ENCODE measurements at regions not wholly inside any gene's neighbourhood (a gene's known extent, or its start where the extent isn't known, plus 50 kb on each side); places are given as distances from the start of the nearest gene placed in this dataset.

DNA sequence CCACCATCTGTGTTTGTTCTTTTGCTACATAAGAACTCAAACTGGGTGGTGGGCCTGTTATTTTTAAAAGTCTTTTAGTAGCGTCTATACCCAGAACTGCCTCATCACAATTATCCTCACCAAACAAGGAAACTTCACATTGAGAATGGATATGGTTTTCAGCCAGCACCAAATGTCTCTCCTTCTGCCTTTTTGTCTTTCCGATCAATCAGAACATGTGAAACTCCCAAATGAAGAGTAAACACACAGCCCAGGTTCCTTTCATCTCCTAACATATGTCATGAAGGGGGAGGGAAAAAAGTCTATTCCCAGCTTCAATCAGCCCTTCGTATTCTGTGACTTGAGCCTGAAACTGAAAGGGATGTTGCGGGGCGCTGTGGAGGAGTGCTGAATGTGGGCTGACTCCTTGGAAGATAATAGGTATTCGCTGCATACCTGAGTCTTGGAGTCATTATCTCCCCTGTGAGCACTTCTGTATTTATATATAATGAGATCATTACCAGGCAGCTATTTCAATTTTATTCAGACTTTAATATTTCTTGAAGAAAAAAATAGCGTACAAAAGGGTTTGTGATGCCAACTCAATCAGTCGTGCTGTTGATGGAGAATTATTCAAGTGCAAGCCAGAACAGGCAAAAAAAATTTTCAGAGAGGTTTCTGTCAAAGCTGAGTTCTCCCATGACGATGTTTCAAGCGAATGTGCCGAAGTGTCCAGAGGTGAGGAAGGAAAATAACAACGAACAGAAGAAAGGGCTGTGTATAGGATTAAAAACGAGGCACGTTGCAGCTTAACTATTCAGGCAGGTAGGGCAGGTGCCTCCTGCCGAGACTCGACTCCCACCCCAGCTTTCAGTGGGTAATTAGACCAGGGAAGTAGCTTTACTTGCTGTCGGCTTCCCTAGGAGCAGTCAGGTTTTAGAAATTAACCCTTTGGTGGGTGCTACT lies 163.9 kb upstream of the NOCT start:
- no peak for DNase-seq

DNA sequence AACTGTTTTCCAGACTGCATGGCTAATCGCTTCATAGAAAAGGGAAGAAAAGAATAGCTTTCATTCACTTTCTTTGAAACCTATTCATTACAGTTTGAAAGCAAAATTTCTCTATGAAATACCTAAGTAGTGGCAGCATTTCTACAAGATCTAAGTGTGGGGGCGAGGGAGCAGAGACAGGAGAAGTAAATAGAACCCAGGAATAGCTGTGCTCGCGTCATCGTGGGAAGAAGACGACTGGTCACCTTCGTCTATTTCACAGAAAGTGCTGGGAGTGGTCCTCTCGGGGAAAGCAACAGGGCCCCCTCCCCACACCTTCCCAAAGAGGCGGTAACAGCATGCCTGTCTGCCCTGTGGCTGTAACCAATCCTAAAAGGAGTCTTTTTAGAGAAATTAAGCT lies 169.9 kb upstream of the NOCT start:
- DNase-seq: no peak

DNA sequence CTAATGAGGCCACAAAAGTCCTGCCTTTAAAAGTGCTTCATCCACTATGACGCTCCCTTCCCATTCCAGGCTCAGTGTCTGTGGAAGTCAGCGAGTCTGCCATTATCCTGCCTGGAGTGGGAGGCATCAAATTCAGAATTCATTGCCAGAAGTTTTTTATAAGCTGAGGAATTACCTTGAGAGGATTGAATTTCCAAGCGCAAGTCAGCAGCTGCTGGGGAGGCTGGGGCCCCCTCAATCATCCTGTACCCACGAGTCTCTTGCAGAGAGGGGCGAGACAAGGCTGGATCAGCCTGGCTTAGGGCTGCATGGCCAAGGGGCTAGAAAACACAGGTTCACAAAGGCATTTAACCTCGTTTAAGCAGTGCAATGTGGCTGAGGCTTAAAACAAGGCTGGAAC lies 170.5 kb upstream of the NOCT start:
- DNase-seq: no peak

DNA sequence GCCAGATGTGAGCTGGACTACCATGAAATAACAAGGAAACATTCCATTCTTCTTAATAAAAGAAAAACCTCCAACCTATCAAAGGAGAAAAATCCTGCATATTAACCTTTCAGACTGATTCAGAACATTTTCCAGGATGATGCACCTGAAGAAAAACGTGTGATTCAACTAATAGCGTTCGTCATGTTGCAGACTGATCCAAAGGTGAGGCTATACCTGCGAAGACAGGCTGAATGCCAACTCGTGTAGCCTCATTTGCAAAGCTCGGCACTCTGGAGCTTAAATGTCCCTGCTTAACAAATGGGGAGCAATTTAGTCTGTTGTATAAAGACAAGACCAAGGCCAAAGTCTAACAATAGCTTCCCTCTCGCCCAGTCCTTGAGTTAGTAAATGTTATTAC lies 172.0 kb upstream of the NOCT start:
- no peak for DNase-seq

DNA sequence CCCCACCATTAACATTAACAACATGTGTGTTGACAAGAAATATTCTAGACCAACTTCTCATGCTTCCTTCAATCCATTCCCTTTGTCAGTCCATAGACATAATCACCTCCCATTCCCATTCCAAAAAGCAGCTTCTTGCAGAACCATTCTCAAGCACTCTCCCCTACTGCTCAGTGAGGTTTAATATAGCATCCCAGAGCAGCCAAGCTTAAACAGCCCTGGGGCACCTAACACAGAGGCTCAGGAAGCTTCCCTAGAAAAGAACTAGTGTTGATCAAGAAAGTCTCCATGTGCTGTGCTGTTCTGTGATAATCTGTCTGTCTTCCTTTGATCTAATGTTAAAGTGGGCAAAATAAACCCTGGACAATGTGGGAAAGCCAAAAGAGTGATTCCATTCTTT lies 174.2 kb upstream of the NOCT start:
- no peak for DNase-seq

DNA sequence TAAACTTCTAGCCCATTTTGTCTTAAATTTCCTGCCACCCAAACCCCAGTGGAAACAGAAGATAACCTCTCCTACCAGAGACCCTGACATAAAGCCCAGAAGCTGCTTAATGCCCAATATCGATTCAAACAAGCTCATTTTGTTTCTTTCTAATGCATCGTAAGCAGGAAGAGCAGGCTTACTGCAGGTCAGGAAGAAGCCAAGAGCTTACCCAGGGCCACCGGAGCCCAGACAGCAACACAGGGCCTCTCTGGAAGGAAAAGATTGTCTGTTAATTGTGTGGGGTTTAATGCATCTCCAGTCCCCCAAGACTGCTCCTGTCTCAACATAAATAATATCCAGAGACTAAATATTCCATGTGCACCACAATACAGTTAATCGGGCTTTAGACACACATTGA lies 177.3 kb upstream of the NOCT start:
- DNase-seq: no peak

DNA sequence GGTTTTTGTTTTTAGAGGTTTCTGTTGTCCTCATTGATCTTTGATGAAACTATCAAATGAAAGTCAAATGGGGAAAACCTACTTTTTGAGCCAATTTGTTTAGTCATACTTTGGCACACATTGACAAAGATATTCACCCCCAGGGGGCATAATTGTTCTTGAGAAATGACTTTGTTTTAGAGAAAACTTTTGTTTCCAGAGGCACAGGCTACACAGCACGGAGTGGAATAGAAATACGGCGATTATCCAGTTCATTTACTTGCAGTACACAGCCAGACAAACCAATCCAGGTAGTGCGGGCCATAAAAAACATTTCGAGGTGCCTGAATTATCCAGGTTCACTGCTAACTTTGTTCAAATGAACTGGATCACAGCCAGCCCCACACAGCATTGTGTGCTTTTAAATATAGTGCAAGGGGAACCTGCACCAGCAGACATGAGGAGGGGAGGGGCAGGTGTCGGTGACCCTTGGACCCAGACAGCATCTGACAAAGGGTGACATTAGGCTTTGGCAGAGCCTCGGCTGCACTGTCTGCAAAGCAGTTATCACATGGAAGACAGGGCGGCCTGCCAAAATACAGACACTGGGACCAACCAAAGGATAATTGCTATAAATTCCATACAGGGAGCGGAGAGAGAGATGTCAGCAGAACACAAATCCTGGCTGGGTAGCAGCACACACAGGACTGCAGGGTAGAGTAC lies 179.6 kb upstream of the NOCT start:
- no peak for DNase-seq

DNA sequence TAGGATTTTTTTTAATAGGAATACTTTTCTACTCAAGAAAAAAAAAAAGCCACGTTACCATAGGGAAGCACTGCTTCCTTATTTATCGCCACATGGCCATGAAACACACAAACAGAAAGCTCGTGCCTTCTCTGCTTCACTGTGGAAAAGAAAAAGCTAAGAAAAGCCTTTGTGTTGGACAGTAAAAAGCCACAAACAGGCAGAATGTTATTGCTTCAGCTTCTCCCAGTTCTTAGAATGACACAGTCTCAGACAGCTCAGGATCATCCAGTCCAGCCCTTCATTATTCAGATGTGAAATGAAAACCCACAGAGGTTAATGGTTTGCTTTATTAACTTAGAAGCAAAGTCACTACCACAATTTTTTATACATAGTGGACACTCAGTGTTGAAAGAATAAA lies 181.6 kb upstream of the NOCT start:
- DNase-seq: no peak

DNA sequence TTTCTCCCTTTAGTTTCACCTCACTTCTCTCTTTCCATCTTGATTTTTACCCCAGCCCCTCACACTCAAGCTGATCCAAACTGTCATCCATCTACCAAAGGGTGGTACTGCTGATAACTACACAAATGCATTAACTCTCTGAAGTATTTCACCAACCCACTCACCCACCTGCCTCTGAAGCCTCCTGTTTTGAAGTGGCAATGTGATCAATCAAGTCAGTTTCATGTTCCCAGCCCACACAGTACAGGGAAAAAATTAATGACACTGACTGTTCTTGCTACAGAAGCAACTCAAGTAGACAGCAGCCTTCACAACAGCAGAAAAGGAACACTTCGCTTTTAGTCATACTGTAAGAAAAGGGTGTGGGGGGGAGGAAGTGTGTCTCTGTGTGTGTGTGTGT lies 183.0 kb upstream of the NOCT start:
- DNase-seq: no peak

DNA sequence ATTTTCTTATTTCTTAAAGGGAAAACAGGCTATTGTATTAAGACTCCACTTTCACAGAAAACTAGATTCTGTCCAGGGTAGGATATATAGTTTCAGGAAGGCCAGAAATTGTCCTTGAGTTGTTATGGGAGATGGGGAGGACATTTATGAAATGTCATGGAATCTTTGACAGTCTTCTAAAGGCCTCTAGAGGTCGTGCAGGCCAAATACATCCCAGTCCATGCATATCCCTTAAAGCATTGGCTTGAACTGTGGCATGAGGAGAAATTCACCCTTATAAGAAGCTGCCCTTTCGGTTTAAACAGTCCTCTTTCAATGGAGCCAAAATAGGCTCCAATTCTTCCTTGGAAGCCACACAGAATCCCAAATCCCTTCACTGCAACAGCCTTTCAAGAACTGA lies 183.6 kb upstream of the NOCT start:
- no peak for DNase-seq

DNA sequence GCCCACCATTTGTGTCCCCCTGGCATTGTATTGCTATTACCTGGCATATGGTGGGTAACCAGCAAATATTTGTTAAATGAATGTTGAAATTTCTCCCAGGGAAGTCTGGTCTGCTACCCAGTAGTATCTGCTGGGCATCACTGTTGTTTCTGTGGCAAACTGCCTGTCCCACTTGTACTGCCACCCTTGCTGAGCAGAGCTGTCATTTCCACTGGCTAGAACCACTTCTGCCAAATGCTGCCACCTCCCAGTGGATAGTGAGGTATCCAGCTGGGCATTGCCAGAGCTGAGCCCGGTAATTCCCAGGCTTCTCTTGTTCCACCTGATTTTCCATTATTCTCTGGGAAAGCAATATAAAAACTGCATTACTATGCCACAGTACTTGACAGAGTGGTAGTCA lies 186.7 kb upstream of the NOCT start:
- no peak for DNase-seq

DNA sequence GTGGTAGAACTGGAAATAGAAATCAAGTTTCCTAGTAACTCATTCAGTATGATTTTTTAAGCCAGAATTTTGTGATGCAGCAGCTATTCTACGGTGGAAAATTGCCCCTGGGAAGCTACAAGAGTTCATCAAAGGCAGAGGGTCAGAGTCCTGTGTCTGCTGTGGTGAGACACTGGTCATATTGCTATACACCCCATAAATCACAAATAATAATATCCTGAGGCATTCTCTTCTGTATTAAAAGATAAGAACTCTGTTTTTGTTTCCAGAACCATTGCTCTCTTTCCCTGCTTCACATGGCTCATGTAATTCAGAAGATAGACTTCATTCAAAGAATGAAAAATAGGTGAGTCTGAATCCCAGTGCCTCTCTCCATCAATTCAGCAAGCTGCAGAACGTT lies 188.8 kb upstream of the NOCT start:
- DNase-seq: no peak

DNA sequence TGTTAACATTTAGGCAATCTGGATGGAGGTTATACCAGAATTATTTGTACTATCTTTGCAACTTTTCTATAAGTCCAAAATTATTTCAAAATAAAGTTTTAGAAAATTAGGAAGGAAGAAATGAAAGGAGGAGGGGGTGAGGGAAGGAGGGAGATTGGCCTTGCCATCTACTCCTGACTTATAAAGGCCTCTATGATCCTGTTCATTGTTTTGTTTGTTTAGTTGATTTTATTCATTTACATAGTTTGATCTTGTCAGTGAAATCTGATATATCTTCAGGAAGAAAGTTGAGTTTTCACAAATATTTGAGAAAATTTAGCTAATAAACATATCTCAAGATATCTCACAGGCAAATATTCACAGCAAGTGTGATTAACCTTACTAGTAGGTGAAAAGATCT lies 189.3 kb upstream of the NOCT start:
- no peak for DNase-seq

DNA sequence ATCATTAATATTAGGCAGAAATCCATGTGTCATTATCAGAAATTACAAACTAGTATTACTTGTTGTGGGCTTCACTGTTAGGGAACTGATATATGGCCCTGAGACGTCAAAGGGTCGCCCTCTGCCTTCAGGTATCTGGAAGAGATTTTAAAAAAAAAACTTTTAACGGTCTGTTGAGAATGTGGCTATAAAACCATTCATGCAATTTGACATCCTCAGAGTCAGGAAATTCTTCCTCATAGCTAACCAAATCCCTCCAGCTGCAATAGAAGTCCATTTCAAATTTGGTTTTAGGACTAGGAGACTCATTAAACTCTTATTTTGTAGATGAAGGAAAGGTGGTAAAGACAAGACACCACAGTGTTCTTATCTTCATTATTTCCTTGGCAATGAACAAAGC lies 194.2 kb upstream of the NOCT start:
- DNase-seq: no peak

DNA sequence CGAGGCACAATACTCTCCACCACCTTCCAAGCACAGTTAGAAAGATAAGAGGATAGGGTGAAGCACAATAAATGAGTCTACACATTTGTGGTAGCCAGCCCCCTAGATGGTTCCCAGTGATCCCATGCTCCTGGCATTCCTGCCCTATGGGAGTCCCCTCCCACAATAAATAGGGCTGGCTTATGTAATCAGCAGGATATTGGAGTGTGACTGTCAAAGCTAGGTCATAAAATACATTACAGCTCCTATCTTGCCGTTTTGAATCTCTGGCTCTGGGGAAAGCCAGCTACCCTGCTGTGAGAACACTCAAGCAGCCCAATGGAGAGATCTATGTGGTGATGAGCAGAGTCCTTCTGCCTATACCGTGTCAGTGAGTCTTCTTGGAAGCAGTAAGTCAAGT lies 198.7 kb upstream of the NOCT start:
- no peak for DNase-seq

DNA sequence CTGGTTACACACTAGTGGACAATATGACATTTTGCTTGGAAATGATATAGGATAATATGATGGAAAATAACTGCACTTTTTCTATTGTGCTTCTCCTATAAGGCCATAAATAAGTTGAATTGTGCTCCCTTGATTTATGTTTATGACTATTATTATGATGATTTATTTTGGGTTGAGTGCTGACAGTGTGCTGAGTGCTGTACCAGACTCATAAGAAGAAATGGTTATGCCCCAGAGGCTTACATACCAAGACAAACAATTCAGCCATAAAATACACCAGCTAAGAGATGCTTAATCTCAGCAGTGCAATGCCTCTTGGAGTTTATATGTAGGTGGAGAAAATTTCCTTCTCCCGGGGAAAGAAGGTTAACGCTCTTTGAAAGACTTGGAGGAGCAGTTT lies 199.8 kb upstream of the NOCT start:
- DNase-seq: no peak

DNA sequence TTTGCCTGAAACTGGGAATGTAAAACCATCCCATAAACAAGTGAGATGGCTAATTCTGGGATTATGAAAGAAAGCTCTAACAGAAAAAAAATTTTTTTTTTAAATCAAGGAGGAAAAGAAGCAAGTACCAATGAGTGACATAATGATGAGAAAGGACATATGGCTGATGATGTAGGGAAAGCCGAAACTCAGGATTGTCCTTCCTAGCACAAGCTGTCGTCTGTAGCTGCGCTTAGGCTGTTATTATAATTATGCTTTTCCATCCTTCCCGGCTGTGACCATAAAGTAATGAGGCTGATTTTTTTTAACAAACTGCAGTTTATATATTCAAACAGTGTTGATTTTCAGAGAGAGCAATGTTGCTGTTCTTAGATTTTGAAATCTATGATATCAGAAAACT lies 209.8 kb upstream of the NOCT start:
- DNase-seq: no peak

DNA sequence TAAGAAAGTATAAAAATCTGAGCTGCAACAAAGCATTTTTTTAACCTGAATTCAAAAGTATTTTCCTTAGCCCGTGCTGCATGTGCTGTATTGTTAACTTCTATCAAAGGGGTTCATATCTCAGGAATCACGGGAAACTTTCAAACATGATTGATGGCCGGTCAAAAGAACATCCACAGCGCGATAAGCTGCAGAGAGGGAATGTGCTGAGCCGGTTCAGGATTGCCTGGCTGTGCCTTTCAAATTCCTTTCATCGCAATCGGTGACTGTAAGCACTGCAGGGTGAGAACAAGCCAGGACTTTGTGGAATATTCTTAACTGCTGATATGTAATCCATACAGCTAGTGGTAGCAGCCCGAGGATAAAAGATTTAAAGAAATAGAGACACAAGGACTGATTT lies 210.9 kb upstream of the NOCT start:
- DNase-seq: no peak

DNA sequence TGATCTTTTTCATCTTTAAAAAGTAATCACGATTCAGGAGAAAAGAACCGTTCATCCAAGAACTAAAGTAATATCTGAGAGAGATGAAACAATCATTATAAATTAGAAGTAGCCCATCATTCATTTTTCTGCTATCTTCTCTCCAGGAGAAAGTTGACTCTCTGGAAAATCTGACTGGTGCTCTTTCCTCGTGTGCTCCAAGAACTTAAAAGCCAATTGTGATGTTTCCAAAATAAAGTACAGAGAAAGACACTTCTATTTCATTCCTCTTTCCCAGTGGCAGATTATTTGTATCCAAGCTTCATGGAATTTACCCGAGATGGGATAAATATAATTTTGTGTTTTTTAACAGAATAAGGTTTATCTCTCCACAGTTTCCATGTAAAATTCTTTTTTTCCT lies 212.5 kb upstream of the NOCT start:
- no peak for DNase-seq

DNA sequence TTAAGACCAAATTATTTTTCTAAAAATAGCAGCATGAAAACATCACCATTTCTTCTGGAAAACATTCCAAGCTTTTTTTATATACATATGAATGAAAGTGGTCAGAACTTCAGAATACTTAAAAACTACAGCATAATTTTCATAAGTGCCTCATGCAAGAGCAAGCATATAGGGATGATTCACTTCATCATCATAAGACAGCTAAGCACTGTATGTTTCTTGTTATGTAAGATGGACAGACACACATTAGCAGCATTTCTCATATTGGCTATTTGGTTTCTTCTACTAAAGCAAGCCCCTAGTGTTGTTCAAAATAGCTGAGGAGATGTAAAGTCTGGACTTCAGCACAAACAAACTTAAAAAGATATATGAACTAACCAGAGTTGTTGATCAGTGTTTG lies 213.1 kb upstream of the NOCT start:
- DNase-seq: no peak

DNA sequence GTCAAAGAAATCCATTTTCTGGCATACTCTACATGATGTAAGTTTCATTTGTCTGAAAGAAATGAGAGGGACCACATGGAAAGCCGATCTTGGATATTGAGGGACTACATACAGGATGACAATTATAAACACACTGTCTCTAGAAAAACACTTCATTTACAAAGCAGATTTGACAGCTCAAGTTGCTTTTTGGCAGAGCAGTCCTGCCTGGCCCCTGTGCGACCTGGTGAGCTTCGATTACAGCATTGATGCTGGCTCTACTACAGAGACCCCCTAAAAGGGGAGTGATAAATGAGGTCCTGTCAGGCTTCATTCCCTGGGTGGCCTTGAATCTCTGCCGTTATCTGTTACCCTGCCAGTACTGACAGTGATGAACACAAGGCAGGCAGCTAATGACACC lies 215.2 kb upstream of the NOCT start:
- no peak for DNase-seq

DNA sequence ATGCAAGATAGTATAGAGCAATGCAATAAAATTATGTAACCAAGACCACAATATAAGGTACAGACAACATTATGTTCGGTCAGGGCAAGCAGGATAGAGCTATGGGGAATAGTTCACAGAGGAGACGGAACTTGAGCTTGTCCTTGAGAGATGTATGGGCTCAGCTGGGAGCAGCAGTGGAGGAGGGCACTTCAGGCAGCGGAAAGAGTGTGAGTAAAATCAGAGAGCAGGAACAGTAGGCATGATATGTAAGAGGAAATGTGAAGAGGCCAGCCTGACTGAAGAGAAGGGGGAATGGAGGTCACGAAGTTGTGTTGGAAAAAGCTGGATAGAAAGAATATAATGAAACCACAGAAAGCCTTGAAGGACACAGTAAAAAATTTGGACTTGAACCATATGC lies 217.2 kb upstream of the NOCT start:
- DNase-seq: no peak

DNA sequence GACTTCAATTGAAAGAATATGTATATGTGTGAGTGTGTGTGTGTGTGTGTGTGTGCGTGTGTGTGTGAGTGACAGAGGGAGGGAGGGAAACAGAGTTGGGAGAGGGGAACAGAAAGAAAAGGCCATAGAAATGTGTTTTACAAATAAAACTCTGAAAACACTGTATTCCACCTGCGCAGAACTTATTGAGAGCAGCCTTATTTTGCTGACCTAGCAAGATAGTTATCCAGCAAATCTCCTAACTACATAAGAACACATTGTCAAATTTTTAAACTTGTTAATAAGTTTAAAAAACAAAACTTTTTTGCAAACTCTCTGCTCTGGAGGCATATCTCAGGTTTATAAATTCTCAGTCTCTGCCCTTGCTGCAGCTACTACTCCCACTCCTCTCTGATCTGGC lies 217.9 kb upstream of the NOCT start:
- DNase-seq: no peak

DNA sequence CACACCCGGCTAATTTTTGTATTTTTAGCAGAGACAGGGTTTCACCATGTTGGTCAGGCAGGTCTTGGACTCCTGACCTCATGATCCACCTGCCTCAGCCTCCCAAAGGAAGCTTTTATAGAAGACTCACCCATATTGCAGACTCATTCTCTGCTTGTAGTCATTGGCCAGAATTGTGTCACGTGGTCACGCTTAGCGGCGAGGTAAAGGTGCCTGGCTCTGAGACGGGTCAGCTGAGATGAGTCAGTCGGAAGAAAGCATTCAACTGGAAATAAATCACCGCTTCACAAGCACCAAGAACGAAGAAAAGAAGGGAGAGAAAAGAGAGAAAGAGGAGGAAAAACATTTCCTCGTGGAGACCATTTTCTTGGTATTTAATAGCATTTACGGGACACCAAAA lies 218.8 kb upstream of the NOCT start:
- DNase-seq: no peak

All from amniotic stem cell (primary cell).